Right lobe of liver (tissue), 4 donors: ENCODE measurements at regions not wholly inside any gene's neighbourhood (a gene's known extent, or its start where the extent isn't known, plus 50 kb on each side); places are given as distances from the start of the nearest gene placed in this dataset.

ENCODE experiments used
- CTCF ChIP-seq, 4 donors: fragments of 200-600 bp in 3 of 4; fragments of 450-650 bp in 1 of 4; IDR thresholded peaks; one replicate each; pipeline versions ENCODE4 v1.5.1 to v1.8.0; 2016 to 2022; ENCODE audit warnings: antibody characterized with exemption in 4 of 4, mild to moderate bottlenecking in 2 of 4
- POLR2A ChIP-seq: fragments of 450-650 bp; IDR thresholded peaks from one replicate; pipeline ENCODE4 v1.6.1; 2017; ENCODE audit warnings: antibody characterized with exemption, mild to moderate bottlenecking
- donor health status: DM: no; HTN: no; CAD: no.
- donor health status: DM: no; HTN: no; CAD: no.
- donor health status: DM: no; HTN: yes; CAD: no.

GRCh38 chr17:72489272-72489641 is 368.4 kb downstream of the SOX9 start:
- TF ChIP-seq CTCF (IDR thresholded peaks at IDR 0.05) (no peak), POLR2A (no peak)
